Activated CD8-positive, alpha-beta memory T cell treated with anti-CD3 and anti-CD28 coated beads, Interleukin-2, amount 50 U/mL, for 24 hours (primary cell): ENCODE measurements at regions not wholly inside any gene's neighbourhood (a gene's known extent, or its start where the extent isn't known, plus 50 kb on each side); places are given as distances from the start of the nearest gene placed in this dataset.
"Not testable (repeated sequence)": the region's sequence is repeated elsewhere in the genome, so short reads cannot be mapped to it uniquely, and the experiment has no call there.

Experiments
- DNase-seq: peaks from one replicate; pipeline ENCODE4 v3.0.0-alpha.2; 2020; ENCODE audit errors: extremely low read depth

GRCh38 chr5:174433098-174433497 is 291.3 kb upstream of the MSX2 start:
- no peak for DNase-seq

DNA sequence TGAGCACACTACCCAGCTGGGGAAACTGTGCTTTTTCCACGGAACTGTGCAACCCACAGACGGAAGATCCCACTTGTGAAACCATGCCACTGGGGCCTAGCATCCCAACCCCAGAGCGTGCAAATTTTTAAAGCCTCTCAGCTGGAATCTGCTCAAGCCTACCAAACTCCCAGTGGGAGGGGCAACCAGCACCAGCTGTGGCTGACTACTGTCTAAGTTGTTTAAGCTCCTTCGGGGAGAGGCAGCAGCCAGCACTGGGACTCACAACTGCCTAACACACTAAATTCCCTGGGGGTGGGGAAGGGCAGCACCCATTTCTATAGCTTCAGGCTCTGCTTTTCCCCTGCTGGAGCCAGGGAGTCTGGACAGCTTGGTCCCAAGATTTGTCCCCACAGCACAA is 287.6 kb upstream of the MSX2 start:
- no peak for DNase-seq

DNA sequence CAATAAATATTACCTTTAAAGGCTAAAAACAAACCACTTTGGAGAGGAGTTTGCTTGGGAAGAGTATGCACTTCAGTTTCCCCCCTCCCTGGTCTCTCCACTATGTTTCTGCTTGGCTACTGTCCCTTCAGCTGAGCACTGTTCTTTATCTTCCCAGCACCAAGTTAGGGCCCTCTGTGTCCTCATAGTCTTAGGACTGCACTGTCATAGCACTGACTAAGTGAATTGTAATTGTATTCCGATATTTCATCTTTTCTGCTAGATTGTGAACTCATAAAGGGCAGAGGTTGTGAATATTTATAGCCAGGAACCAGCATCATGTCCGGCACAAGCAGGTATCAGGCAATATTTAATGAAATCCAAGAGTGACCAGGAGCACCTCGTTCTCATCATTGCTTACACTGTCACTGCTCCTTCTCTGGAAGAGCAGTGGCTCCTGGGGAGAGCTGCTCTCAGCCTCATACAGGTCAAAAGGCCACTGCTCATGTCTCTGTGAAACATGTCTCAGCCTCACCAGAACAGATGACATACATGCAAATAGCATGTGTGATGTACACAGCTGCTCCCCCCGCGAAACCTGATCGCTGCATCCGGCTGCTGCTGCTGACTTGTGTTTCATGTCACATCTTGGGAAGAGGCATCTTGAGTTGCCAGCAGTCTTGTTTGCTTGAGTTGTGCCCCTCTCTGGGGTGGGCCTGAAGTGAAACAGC is 279.7 kb upstream of the MSX2 start:
- no peak for DNase-seq

GRCh38 chr5:174446446-174446845 is 277.9 kb upstream of the MSX2 start:
- no peak for DNase-seq

GRCh38 chr5:174446988-174447387 is 277.4 kb upstream of the MSX2 start:
- DNase-seq = no peak

- DNase-seq = no peak
These were observed 276.3 kb upstream of the MSX2 start for GRCh38 chr5:174448041-174448440.

- DNase-seq = no peak
These were observed 275.7 kb upstream of the MSX2 start for GRCh38 chr5:174448662-174449061.

- no peak for DNase-seq
These were observed 270.7 kb upstream of the MSX2 start for GRCh38 chr5:174453690-174454089.

DNA sequence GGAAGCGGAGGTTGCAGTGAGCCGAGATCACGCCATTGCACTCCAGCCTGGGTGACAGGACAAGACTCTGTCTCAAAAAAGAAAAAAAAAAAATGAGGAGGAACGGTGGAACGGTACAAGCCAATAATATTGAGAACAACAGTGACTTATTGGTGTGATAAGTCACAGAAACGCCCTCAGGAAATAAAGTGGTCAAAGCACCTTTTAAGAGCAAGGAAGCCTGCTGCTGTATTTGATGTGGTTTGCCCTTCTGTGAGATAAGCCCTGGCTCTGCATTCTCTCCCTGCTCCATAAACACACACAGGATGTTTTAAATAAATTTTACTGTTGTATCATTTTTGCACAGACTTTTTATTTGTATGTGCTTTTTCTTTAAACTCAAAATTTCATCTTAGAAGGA is 269.9 kb upstream of the MSX2 start:
- DNase-seq = no peak

- DNase-seq = no peak
These were observed 269.5 kb upstream of the MSX2 start for GRCh38 chr5:174454890-174455289.

GRCh38 chr5:174455301-174455700 is 269.1 kb upstream of the MSX2 start:
- DNase-seq = no peak

GRCh38 chr5:174457141-174457678 is 267.2 kb upstream of the MSX2 start:
- no peak for DNase-seq

GRCh38 chr5:174459071-174459702 is 265.2 kb upstream of the MSX2 start:
- DNase-seq = no peak

DNA sequence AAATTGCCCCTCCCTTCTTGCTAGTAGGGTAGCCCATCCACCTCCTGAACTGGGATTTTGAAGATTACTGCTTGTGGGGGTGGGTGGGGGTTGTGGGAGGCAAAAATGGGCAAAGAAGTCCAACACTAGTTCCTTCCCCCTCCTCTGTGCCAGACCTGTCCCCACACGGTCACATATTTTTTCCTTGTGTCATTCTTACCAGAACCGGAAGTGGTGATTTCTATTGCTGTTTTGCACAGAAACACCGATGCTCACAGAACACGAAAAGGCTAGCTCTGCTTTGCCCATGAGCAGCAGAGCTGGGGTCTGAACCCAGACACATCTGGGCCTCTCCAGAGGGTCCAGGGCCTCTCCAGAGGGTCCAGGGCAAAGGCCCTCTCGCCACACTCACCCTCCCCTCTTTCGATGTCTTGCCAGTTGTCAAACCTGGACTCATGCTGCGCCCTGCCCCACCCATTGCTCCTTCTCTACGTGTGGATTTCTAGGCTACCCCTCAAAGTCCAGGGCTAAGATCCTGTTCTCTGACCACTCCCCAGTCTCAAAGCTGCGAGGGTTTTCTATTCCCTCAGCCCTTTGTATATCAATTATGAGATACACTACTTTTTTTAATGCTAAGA is 264.4 kb upstream of the MSX2 start:
- no peak for DNase-seq

GRCh38 chr5:174462129-174462528 is 262.3 kb upstream of the MSX2 start:
- DNase-seq = no peak

DNA sequence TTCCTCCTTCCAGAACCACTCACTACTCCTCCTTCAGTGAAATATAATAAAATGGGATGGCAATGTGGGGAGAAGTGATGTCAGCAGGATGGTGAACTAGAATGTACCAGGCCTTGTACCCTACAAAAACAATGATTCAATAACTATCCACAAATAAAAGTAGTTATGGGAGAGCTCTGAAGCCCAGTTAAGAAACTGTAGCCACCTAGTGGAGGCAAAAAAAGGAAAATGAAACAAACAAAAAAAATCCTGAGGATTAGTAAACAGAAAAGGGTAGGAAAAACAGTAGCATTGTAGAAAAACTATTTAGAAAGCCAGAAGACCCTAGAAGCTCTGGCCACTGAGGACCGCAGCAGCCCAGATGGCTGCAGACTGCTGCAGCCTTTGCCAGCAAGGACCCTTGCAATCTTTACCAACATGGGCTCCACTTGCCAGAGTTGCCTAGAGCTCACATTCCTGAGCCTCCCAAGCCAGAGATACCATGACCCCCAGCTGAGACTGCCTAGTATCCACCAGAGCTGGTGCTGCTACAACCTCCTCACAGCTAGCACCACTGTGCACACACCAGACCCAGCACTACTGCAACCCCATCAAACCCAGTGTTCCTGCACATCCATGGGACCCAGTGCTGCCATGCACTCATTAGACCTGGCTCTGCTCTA is 259.7 kb upstream of the MSX2 start:
- DNase-seq = no peak

DNA sequence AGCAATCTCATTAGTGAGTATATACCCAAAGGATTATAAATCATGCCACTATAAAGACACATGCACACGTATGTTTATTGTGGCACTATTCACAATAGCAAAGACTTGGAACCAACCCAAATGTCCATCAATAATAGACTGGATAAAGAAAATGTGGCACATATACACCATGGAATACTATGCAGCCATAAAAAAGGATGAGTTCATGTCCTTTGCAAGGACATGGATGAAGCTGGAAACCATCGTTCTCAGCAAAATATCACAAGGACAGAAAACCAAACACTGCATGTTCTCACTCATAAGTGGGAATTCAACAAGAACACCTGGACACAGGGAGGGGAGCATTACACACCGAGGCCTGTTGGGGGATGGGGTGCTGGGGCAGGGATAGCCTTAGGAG is 252.9 kb upstream of the MSX2 start:
- DNase-seq = not testable (repeated sequence)

- no peak for DNase-seq
These were observed 251.4 kb upstream of the MSX2 start for GRCh38 chr5:174472956-174473355.

DNA sequence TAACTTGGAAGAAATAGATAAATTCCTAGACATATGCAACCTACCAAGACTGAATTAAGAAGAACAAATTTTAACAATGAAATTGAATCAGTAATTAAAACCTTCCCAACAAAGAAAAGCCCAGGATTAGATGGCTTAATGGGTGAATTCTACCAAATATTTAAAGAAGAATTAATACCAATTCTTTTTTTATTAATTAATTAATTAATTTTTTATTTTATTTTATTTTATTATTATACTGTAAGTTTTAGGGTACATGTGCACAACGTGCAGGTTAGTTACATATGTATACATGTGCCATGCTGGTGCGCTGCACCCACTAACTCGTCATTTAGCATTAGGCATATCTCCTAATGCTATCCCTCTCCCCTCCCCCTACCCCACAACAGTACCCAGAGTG is 248.4 kb upstream of the MSX2 start:
- DNase-seq = not testable (repeated sequence)

- no peak for DNase-seq
These were observed 245.1 kb upstream of the MSX2 start for GRCh38 chr5:174479325-174479724.

DNA sequence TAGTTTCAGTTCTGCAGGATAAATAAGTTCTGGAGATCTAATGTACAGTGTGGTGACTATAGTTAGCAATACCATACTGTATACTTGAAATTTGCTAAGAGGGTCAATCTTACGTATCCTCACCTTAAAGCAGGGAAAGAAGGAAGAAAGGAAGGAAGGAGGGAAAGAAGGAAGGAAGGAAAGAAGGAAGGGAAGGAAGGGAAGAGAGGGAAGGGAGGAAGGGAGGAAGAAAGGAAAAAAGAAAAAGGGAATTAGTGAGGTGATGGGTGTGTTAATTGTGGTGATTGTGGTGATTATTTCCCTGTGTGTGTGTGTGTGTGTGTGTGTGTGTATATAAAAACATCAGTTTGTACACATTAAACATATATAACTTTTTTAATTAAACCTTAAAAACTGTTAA is 242.6 kb upstream of the MSX2 start:
- DNase-seq = no peak

- no peak for DNase-seq
These were observed 241.8 kb upstream of the MSX2 start for GRCh38 chr5:174482607-174483024.
